ENCODE measurements at regions not wholly inside any gene's neighbourhood (a gene's known extent, or its start where the extent isn't known, plus 50 kb on each side); places are given as distances from the start of the nearest gene placed in this dataset.
A peak's percentile ranks its signal among the peaks of the same experiment; 100 is the strongest.
"Not testable (repeated sequence)": the region's sequence is repeated elsewhere in the genome, so short reads cannot be mapped to it uniquely, and the experiment has no call there.

GRCh38 chr3:82261013-82261412 lies 499.6 kb upstream of the GBE1 start:
- no peak for DNase-seq

- no peak for DNase-seq
Measured at GRCh38 chr3:82259994-82260393, 498.5 kb upstream of the GBE1 start.

- DNase-seq, result no peak
Measured at GRCh38 chr3:82240322-82240721, 478.9 kb upstream of the GBE1 start.

- DNase-seq, result no peak
Measured at GRCh38 chr3:82236257-82236656, 474.8 kb upstream of the GBE1 start.

GRCh38 chr3:82229397-82229796 lies 468.0 kb upstream of the GBE1 start:
- DNase-seq, result no peak

- no peak for DNase-seq
Measured at GRCh38 chr3:82224661-82225060, 463.2 kb upstream of the GBE1 start.

GRCh38 chr3:82222401-82222800 lies 461.0 kb upstream of the GBE1 start:
- DNase-seq, result no peak

GRCh38 chr3:82217571-82217970 lies 456.1 kb upstream of the GBE1 start:
- no peak for DNase-seq

- DNase-seq, result no peak
Measured at GRCh38 chr3:82208002-82208710, 446.7 kb upstream of the GBE1 start.

GRCh38 chr3:82202269-82202668 lies 440.8 kb upstream of the GBE1 start:
- DNase-seq, result no peak

- DNase-seq, result no peak
Measured at GRCh38 chr3:82201316-82201715, 439.9 kb upstream of the GBE1 start.

GRCh38 chr3:82198009-82198408 lies 436.6 kb upstream of the GBE1 start:
- DNase-seq, result no peak

GRCh38 chr3:82196645-82197044 lies 435.2 kb upstream of the GBE1 start:
- DNase-seq, result no peak

GRCh38 chr3:82194870-82195269 lies 433.4 kb upstream of the GBE1 start:
- no peak for DNase-seq

- DNase-seq, result peak; percentile 15
Measured at GRCh38 chr3:82186017-82186416, 424.6 kb upstream of the GBE1 start.

- DNase-seq, result no peak
Measured at GRCh38 chr3:82179291-82179690, 417.8 kb upstream of the GBE1 start.

- DNase-seq, result no peak
Measured at GRCh38 chr3:82178291-82178690, 416.8 kb upstream of the GBE1 start.

GRCh38 chr3:82177774-82178173 lies 416.3 kb upstream of the GBE1 start:
- DNase-seq, result no peak

- no peak for DNase-seq
Measured at GRCh38 chr3:82165266-82165665, 403.8 kb upstream of the GBE1 start.

- no peak for DNase-seq
Measured at GRCh38 chr3:82163907-82164520, 402.6 kb upstream of the GBE1 start.

GRCh38 chr3:82157952-82158351 lies 396.5 kb upstream of the GBE1 start:
- no peak for DNase-seq

GRCh38 chr3:82153892-82154291 lies 392.4 kb upstream of the GBE1 start:
- not testable (repeated sequence) for DNase-seq

GRCh38 chr3:82145742-82146141 lies 384.3 kb upstream of the GBE1 start:
- no peak for DNase-seq

- no peak for DNase-seq
Measured at GRCh38 chr3:82144811-82145210, 383.4 kb upstream of the GBE1 start.

Data from femur (tissue), 1 donor.